ENCODE measurements at regions not wholly inside any gene's neighbourhood (a gene's known extent, or its start where the extent isn't known, plus 50 kb on each side); places are given as distances from the start of the nearest gene placed in this dataset.
"Not testable (repeated sequence)": the region's sequence is repeated elsewhere in the genome, so short reads cannot be mapped to it uniquely, and the experiment has no call there.

- TF ChIP-seq CTCF (IDR thresholded peaks at IDR 0.05; ENCODE audit: insufficient read depth, low read depth, low read length, missing control alignments), result no peak
- DNase-seq (ENCODE audit: low read depth), result no peak
- no peak overlapping the region for H3K4me3 ChIP-seq (ENCODE audit: low read depth, low read length)
Measured at GRCh38 chr6:134589512-134589911, 271.6 kb upstream of the SGK1 start.

- no peak for TF ChIP-seq CTCF (IDR thresholded peaks at IDR 0.05; ENCODE audit: insufficient read depth, low read depth, low read length, missing control alignments)
- DNase-seq (ENCODE audit: low read depth), result no peak
- no peak overlapping the region for H3K4me3 ChIP-seq (ENCODE audit: low read depth, low read length)
Measured at GRCh38 chr6:134588267-134588666, 270.4 kb upstream of the SGK1 start.

DNA sequence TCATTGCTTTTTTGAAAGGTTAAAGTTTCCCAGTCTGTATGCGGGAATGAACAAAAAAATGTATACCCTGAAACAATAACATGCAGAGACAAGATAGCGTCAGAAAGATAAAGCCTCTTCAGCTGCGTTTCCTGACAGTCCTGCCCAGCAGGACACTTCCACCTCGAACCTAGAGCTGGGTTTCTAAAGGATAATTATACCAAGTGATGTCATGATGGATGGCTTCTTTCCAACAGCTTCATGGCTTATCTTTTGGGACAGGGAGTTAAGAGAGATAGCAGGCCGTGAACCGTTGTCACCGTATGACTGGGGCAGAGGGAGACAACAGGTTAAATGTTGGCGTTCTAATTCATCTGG lies 267.6 kb upstream of the SGK1 start:
- no peak overlapping the region for H3K4me3 ChIP-seq (ENCODE audit: low read depth, low read length)
- no peak for TF ChIP-seq CTCF (IDR thresholded peaks at IDR 0.05; ENCODE audit: insufficient read depth, low read depth, low read length, missing control alignments)
- DNase-seq (ENCODE audit: low read depth), result no peak

DNA sequence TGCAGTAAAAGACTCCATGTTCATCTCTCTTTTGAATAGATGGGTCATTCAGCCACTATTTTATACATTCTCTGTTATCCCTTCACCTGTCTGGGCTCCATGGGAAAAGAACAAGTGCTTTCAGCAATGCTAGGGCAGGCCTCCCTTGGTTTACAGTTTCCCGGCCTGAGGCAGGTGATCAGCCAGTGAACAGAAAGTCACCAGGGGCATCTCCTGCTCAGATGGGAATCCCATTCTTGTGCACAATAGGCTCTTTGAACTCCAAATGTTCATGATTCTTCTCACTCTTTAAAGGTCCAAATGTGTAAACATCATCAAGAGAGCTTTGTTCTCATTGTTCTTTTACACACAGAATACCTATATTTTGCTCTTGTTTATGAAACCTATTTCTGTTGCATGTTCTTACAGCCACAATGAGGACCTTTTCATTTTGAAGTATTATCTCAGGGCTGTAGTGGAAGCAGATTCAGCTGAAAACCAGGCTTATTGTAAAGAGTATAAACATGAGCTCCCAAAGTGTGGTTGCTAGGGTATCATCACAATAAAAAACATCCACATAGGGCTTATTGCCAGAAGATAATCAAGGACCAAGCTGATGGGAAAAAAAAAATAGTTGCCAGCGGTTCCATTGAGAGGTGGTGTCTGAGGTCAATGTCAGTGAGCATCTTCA lies 267.1 kb upstream of the SGK1 start:
- TF ChIP-seq CTCF (IDR thresholded peaks at IDR 0.05; ENCODE audit: insufficient read depth, low read depth, low read length, missing control alignments), result no peak
- no peak overlapping the region for H3K4me3 ChIP-seq (ENCODE audit: low read depth, low read length)
- DNase-seq (ENCODE audit: low read depth), result no peak

DNA sequence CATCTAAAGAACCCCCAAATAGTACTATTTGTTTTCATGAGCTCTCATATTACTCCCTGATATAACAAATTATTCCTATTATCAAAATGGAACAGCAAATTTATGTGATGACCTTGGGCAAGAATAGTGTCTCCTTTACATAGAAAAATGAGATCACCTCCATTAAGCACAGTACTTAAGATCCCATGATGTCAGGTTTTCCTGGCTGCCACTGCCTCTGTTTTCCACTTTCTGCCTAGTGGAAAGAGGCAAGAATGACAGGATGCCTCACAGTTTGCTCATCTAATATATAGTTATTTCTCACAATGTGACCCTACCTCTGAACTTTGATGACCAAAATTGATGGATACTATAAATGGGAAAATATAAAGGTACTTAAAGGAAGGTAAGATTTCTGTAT lies 260.1 kb upstream of the SGK1 start:
- no peak overlapping the region for H3K4me3 ChIP-seq (ENCODE audit: low read depth, low read length)
- no peak for DNase-seq (ENCODE audit: low read depth)
- TF ChIP-seq CTCF (IDR thresholded peaks at IDR 0.05; ENCODE audit: insufficient read depth, low read depth, low read length, missing control alignments), result no peak

DNA sequence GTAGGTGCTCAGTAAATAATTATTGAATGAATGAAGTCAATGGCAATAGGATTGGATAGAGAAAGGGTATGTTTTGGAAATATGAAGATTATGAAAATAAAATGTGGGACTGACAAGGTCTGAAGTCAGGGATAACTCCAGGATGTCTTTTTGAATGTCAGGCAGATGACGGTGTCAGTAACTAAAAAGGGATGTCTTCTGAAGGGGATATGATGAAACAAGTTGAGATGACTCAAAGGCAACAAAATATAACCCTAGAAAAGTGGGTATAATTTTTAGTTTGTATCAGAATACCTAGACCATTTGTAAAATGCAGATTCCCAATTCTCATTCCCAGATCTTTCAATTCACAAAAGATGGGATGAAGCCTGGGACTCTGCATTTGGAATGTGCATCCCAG lies 257.3 kb upstream of the SGK1 start:
- no peak overlapping the region for H3K4me3 ChIP-seq (ENCODE audit: low read depth, low read length)
- no peak for DNase-seq (ENCODE audit: low read depth)
- TF ChIP-seq CTCF (IDR thresholded peaks at IDR 0.05; ENCODE audit: insufficient read depth, low read depth, low read length, missing control alignments), result no peak

DNA sequence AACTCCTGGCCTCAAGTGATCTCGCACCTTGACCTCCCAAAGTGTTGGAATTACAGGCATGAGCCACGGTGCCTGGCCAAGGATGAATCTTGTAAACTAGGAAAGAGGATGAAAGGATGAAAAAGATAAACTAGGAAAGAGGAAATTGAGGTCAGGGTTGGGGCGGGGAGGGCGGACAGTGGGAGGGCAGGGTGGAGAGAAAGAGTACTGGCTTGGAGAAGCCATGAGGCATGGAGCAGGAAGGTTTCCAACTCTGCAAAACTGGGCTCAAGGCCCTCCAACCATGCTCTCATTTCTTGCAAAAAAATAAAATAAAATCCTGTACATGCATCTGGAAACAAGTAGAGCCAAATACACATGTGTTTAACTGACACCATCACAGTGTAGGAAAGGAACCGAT lies 256.6 kb upstream of the SGK1 start:
- TF ChIP-seq CTCF (IDR thresholded peaks at IDR 0.05; ENCODE audit: insufficient read depth, low read depth, low read length, missing control alignments), result no peak
- DNase-seq (ENCODE audit: low read depth), result no peak
- H3K4me3 ChIP-seq (ENCODE audit: low read depth, low read length), result no peak overlapping the region

- not testable (repeated sequence) for DNase-seq (ENCODE audit: low read depth); H3K4me3 ChIP-seq (ENCODE audit: low read depth, low read length)
Measured at GRCh38 chr6:134569996-134570395, 252.1 kb upstream of the SGK1 start.
